ENCODE measurements at regions not wholly inside any gene's neighbourhood (a gene's known extent, or its start where the extent isn't known, plus 50 kb on each side); places are given as distances from the start of the nearest gene placed in this dataset.

GRCh38 chr11:82663535-82663934 is 70.1 kb downstream of the FAM181B start:
- TF ChIP-seq CTCF (conservative IDR thresholded peaks at IDR 0.05; ENCODE audit: low read length) (no peak), EZH2phosphoT487 (IDR thresholded peaks at IDR 0.05; ENCODE audit: borderline replicate concordance, low read depth, low read length) (no peak)
